DOHH2 (cell line): ENCODE measurements at regions not wholly inside any gene's neighbourhood (a gene's known extent, or its start where the extent isn't known, plus 50 kb on each side); places are given as distances from the start of the nearest gene placed in this dataset.

ENCODE experiments used
- H3F3A ChIP-seq: fragments of 200-600 bp; sonication (generic), shearing (Covaris generic); 2 replicates; pipeline ENCODE4 v1.6.0; 2016; ENCODE audit warnings: antibody characterized with exemption, mild to moderate bottlenecking; ENCODE audit not compliant: control insufficient read depth, insufficient read depth
- H3K27ac ChIP-seq: fragments of 200-600 bp; sonication (generic); 2 replicates; pipeline ENCODE4 v1.5.1; 2014; ENCODE audit warnings: low read depth, mild to moderate bottlenecking, low read length, moderate library complexity
- H3K27me3 ChIP-seq: fragments of 200-600 bp; sonication (generic); 2 replicates; pipeline ENCODE4 v1.6.1; 2014; ENCODE audit warnings: mild to moderate bottlenecking, low read length, mixed read lengths; ENCODE audit not compliant: control insufficient read depth
- H3K36me3 ChIP-seq: fragments of 200-600 bp; sonication (generic); 2 replicates; pipeline ENCODE4 v1.6.1; 2014; ENCODE audit warnings: mild to moderate bottlenecking, low read length, moderate library complexity, mixed read lengths; ENCODE audit not compliant: control insufficient read depth
- H3K4me1 ChIP-seq: fragments of 200-600 bp; sonication (generic); 2 replicates; pipeline ENCODE4 v1.6.1; 2014; ENCODE audit warnings: mild to moderate bottlenecking, low read length, mixed read lengths; ENCODE audit not compliant: control insufficient read depth
- H3K4me2 ChIP-seq: fragments of 200-600 bp; sonication (generic); 2 replicates; pipeline ENCODE4 v1.6.0; 2014; ENCODE audit warnings: mild to moderate bottlenecking, low read length, moderate library complexity
- H3K4me3 ChIP-seq: fragments of 200-600 bp; sonication (generic); 2 replicates; pipeline ENCODE4 v1.5.1; 2014; ENCODE audit warnings: mild to moderate bottlenecking, low read length, mixed read lengths
- H3K79me2 ChIP-seq: fragments of 200-600 bp; sonication (generic); 2 replicates; pipeline ENCODE4 v1.6.1; 2014; ENCODE audit warnings: mild to moderate bottlenecking, low read length, mixed read lengths; ENCODE audit not compliant: control insufficient read depth
- H3K9me2 ChIP-seq: fragments of 200-600 bp; sonication (generic); replicated peaks from 2 replicates; pipeline ENCODE4 v1.6.1; 2014; ENCODE audit warnings: mild to moderate bottlenecking, low read length, mixed read lengths; ENCODE audit not compliant: control insufficient read depth
- H3K9me3 ChIP-seq: fragments of 200-600 bp; sonication (generic); 2 replicates; pipeline ENCODE4 v1.6.1; 2014; ENCODE audit warnings: antibody characterized with exemption, low read length, mixed read lengths; ENCODE audit not compliant: control insufficient read depth, insufficient read depth
- H4K20me1 ChIP-seq: fragments of 200-600 bp; sonication (generic); 2 replicates; pipeline ENCODE4 v1.6.0; 2014; ENCODE audit warnings: low read depth, mild to moderate bottlenecking, antibody characterized with exemption, low read length, moderate library complexity; ENCODE audit not compliant: control insufficient read depth, insufficient read depth
- CTCF ChIP-seq: fragments of 200-600 bp; sonication (generic); IDR thresholded peaks from one replicate; pipeline ENCODE4 v1.5.1; 2014; ENCODE audit warnings: antibody characterized with exemption, mild to moderate bottlenecking, low read depth, low read length; ENCODE audit not compliant: poor library complexity, severe bottlenecking
- EZH2phosphoT487 ChIP-seq: fragments of 200-600 bp; sonication (generic); IDR thresholded peaks from 2 replicates; pipeline ENCODE4 v1.6.1; 2017; ENCODE audit warnings: borderline replicate concordance, mild to moderate bottlenecking, antibody characterized with exemption, low read length, moderate library complexity, mixed read lengths

- no peaks in the 10 kb centered on the region for H4K20me1 ChIP-seq
Measured at GRCh38 chr4:11976726-11977263, 548.1 kb upstream of the HS3ST1 start.

GRCh38 chr4:11973270-11973669 is 544.6 kb upstream of the HS3ST1 start:
- TF ChIP-seq EZH2phosphoT487, result no peak
- TF ChIP-seq CTCF, result no peak
- H4K20me1 ChIP-seq, result no peaks in the 10 kb centered on the region
- H3F3A ChIP-seq, result no peaks in the 10 kb centered on the region
- H3K27ac ChIP-seq, result no peak overlapping the region
- no peaks in the 10 kb centered on the region for H3K9me3 ChIP-seq
- no peaks in the 10 kb centered on the region for H3K27me3 ChIP-seq
- no peak overlapping the region for H3K4me2 ChIP-seq
- H3K36me3 ChIP-seq, result no peaks in the 10 kb centered on the region
- no peaks in the 10 kb centered on the region for H3K9me2 ChIP-seq
- no peak overlapping the region for H3K4me3 ChIP-seq
- H3K4me1 ChIP-seq, result no peaks in the 10 kb centered on the region
- no peaks in the 10 kb centered on the region for H3K79me2 ChIP-seq

More at GRCh38 chr4:11976726-11977263, 548.1 kb upstream of the HS3ST1 start:
- Histone ChIP-seq H3K4me1 (no peaks in the 10 kb centered on the region), H3K36me3 (no peaks in the 10 kb centered on the region), H3K27me3 (no peaks in the 10 kb centered on the region), H3K9me2 (no peaks in the 10 kb centered on the region), H3K4me2 (no peak overlapping the region), H3K4me3 (no peak overlapping the region), H3K79me2 (no peaks in the 10 kb centered on the region), H3K9me3 (no peaks in the 10 kb centered on the region), H3F3A (no peaks in the 10 kb centered on the region), H3K27ac (no peak overlapping the region)
- no peak for TF ChIP-seq CTCF
- TF ChIP-seq EZH2phosphoT487, result no peak

- no peak overlapping the region for H3K4me2 ChIP-seq
- no peaks in the 10 kb centered on the region for H3K4me1 ChIP-seq
- no peaks in the 10 kb centered on the region for H3K9me3 ChIP-seq
- no peaks in the 10 kb centered on the region for H3K36me3 ChIP-seq
- H3K27ac ChIP-seq, result no peak overlapping the region
- no peaks in the 10 kb centered on the region for H4K20me1 ChIP-seq
- TF ChIP-seq CTCF, result no peak
- TF ChIP-seq EZH2phosphoT487, result no peak
- H3K27me3 ChIP-seq, result no peaks in the 10 kb centered on the region
- H3F3A ChIP-seq, result no peaks in the 10 kb centered on the region
- H3K79me2 ChIP-seq, result no peaks in the 10 kb centered on the region
- no peak overlapping the region for H3K4me3 ChIP-seq
- H3K9me2 ChIP-seq, result no peaks in the 10 kb centered on the region
Measured at GRCh38 chr4:11970754-11971153, 542.1 kb upstream of the HS3ST1 start.

- TF ChIP-seq CTCF (no peak), EZH2phosphoT487 (no peak)
- Histone ChIP-seq H3K27me3 (no peaks in the 10 kb centered on the region), H3K9me3 (no peaks in the 10 kb centered on the region; the same call in 1 of the 2 replicates), H3F3A (no peaks in the 10 kb centered on the region), H3K79me2 (no peaks in the 10 kb centered on the region), H3K4me3 (no peak overlapping the region), H3K27ac (no peak overlapping the region), H3K4me2 (no peak overlapping the region), H3K36me3 (no peaks in the 10 kb centered on the region), H3K4me1 (no peaks in the 10 kb centered on the region), H4K20me1 (no peaks in the 10 kb centered on the region), H3K9me2 (no peaks in the 10 kb centered on the region)
Measured at GRCh38 chr4:11966782-11967181, 538.1 kb upstream of the HS3ST1 start.
